SU-DHL-6 (cell line): ENCODE measurements at regions not wholly inside any gene's neighbourhood (a gene's known extent, or its start where the extent isn't known, plus 50 kb on each side); places are given as distances from the start of the nearest gene placed in this dataset.

Experiments used
- CTCF ChIP-seq: fragments of 200-600 bp; sonication (generic); IDR thresholded peaks from one replicate; pipeline ENCODE4 v1.5.1; 2017; ENCODE audit warnings: antibody characterized with exemption, mild to moderate bottlenecking, low read length, moderate library complexity; ENCODE audit not compliant: insufficient read depth, poor library complexity, severe bottlenecking
- EZH2phosphoT487 ChIP-seq: fragments of 200-600 bp; sonication (generic), shearing (Covaris generic); conservative IDR thresholded peaks from 2 replicates; pipeline ENCODE4 v1.6.1; 2018; ENCODE audit warnings: mild to moderate bottlenecking, antibody characterized with exemption, low read length, moderate library complexity, mixed read lengths

GRCh38 chr15:37199545-37199944, 99.2 kb upstream of the MEIS2 start:
- TF ChIP-seq CTCF = no peak
- no peak for TF ChIP-seq EZH2phosphoT487
